Adrenal gland (tissue), 5 donors: ENCODE measurements at regions not wholly inside any gene's neighbourhood (a gene's known extent, or its start where the extent isn't known, plus 50 kb on each side); places are given as distances from the start of the nearest gene placed in this dataset.

Experiments used
- CTCF ChIP-seq, 6 experiments: fragments of 450-650 bp in 4 of 6; fragments of 200-600 bp in 2 of 6; sonication (generic) in 1 of 6; IDR thresholded peaks; 1 replicate in 5 of 6; 2 replicates in 1 of 6; pipeline versions ENCODE4 v1.5.1 to v1.8.0; 2016 to 2021; ENCODE audit warnings: antibody characterized with exemption in 6 of 6, mild to moderate bottlenecking in 2 of 6, moderate library complexity in 1 of 6
- POLR2A ChIP-seq, 2 donors: fragments of 450-650 bp; IDR thresholded peaks; one replicate each; pipeline ENCODE4 v1.6.1; 2017; ENCODE audit warnings: antibody characterized with exemption in 2 of 2, mild to moderate bottlenecking in 2 of 2, moderate library complexity in 1 of 2
- donor health status: DM: no; HTN: no; CAD: no.

GRCh38 chr5:148716716-148717115 is 62.4 kb upstream of the HTR4 start:
- TF ChIP-seq CTCF (IDR thresholded peaks at IDR 0.05) (no peak), POLR2A (IDR thresholded peaks at IDR 0.05) (no peak)
